ENCODE measurements at regions not wholly inside any gene's neighbourhood (a gene's known extent, or its start where the extent isn't known, plus 50 kb on each side); places are given as distances from the start of the nearest gene placed in this dataset.

DNA sequence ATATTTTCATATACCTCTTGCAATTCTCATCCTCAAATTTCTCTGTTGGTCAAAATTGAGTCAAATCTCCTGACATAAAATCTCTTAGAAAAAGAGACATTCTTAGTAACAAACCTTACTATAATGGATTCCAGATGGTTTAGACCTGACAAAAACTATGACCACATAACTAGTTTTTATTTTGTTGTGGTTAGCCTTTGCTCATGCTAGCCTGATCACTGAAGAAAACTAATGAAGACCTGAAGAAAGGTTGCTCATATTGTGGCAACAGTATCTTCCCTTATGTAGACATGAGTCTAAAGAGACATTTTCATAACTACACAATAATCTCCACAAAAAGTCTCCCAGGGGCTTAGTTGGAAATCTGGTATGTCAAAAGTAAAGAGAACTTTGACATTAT lies 274.1 kb upstream of the TMEM161B start:
- Histone ChIP-seq H3K9ac (no peak overlapping the region), H3K36me3 (ENCODE audit: control insufficient read depth, insufficient read depth, low read length) (no peaks in the 10 kb centered on the region), H3K4me1 (no peaks in the 10 kb centered on the region), H3K4me3 (ENCODE audit: low read depth, low read length) (no peak overlapping the region), H3K27ac (no peak overlapping the region), H2AFZ (no peak overlapping the region), H3K27me3 (ENCODE audit: control insufficient read depth, insufficient read depth, low read length) (no peaks in the 10 kb centered on the region), H3K9me3 (ENCODE audit: control insufficient read depth, low read length) (no peaks in the 10 kb centered on the region), H3K4me2 (ENCODE audit: low read length) (no peak overlapping the region), H3K79me2 (no peaks in the 10 kb centered on the region)
- TF ChIP-seq, protein P1, sequence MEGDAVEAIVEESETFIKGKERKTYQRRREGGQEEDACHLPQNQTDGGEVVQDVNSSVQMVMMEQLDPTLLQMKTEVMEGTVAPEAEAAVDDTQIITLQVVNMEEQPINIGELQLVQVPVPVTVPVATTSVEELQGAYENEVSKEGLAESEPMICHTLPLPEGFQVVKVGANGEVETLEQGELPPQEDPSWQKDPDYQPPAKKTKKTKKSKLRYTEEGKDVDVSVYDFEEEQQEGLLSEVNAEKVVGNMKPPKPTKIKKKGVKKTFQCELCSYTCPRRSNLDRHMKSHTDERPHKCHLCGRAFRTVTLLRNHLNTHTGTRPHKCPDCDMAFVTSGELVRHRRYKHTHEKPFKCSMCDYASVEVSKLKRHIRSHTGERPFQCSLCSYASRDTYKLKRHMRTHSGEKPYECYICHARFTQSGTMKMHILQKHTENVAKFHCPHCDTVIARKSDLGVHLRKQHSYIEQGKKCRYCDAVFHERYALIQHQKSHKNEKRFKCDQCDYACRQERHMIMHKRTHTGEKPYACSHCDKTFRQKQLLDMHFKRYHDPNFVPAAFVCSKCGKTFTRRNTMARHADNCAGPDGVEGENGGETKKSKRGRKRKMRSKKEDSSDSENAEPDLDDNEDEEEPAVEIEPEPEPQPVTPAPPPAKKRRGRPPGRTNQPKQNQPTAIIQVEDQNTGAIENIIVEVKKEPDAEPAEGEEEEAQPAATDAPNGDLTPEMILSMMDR (IDR thresholded peaks at IDR 0.05): no peak

DNA sequence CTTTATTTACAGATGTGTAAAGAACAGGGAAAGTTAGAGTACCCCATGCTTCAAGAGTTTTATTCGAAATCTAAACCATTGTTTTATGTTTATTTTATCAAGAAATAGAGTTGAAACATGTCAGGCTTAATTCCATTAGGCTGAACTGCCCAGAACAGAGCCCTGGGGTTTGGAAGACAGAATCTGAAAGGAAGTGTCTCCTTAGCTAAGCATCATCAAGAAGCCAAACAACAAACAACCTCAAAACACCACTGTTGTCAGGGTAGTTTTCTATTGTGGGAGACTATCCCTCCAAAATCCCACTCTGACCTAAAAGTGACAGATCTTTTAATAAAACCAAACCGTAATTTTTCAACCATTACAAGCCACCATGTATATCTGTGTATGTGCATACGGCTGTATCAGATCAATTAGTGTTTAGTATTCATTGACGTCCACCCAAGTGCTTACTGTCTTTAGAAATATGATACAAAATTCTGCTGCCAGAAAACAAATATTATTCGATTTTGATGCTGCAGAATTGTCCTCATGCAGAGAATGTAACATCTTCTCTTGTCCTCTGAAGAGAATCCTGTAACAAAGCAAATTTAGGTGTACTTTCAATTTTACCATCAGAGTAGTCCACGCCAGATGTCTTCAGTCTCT lies 271.9 kb upstream of the TMEM161B start:
- Histone ChIP-seq H3K27me3 (ENCODE audit: control insufficient read depth, insufficient read depth, low read length) (no peaks in the 10 kb centered on the region), H3K4me2 (ENCODE audit: low read length) (no peak overlapping the region), H3K36me3 (ENCODE audit: control insufficient read depth, insufficient read depth, low read length) (no peaks in the 10 kb centered on the region), H3K27ac (no peak overlapping the region), H2AFZ (no peak overlapping the region), H3K9me3 (ENCODE audit: control insufficient read depth, low read length) (no peaks in the 10 kb centered on the region), H3K4me1 (no peaks in the 10 kb centered on the region), H3K79me2 (no peaks in the 10 kb centered on the region), H3K9ac (no peak overlapping the region), H3K4me3 (ENCODE audit: low read depth, low read length) (no peak overlapping the region)
- TF ChIP-seq, protein P1 (IDR thresholded peaks at IDR 0.05): no peak

DNA sequence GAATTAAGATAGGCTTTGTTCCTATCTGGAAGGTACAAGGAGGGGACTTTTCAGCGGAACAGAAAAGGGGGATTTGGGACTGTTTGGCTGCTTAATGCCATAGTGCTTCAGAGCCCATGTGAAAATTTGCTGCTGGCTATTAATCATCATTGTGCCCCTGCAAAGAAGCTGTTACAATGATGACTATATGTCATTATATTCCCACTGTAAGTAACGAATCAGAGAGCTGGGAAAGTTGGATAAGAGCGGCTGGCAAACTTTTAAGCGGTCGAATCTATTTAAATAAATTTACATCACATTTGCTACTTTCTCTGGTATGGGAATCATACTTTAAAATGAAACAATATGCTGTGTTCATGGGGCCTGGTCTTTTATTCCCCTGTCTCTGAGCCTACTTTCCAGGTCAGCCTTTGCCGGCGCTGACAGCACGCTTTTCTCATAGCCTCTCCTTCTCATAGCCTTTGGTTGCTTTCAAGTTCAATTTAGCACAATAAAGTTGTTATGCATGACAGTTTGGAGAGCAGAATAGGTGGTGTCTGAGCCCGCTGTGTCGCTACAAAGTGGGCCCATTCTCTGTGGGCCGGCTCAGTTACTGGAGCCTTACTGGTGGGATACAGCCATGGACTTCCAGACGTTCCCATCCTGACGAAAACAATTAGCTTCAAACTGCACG lies 271.2 kb upstream of the TMEM161B start:
- no peaks in the 10 kb centered on the region for H3K36me3 ChIP-seq (ENCODE audit: control insufficient read depth, insufficient read depth, low read length)
- no peak overlapping the region for H2AFZ ChIP-seq
- no peak overlapping the region for H3K9ac ChIP-seq
- H3K27me3 ChIP-seq (ENCODE audit: control insufficient read depth, insufficient read depth, low read length): no peaks in the 10 kb centered on the region
- H3K4me1 ChIP-seq: no peaks in the 10 kb centered on the region
- no peak overlapping the region for H3K4me2 ChIP-seq (ENCODE audit: low read length)
- no peak overlapping the region for H3K4me3 ChIP-seq (ENCODE audit: low read depth, low read length)
- TF ChIP-seq, protein P1 (IDR thresholded peaks at IDR 0.05): no peak
- no peaks in the 10 kb centered on the region for H3K79me2 ChIP-seq
- no peaks in the 10 kb centered on the region for H3K9me3 ChIP-seq (ENCODE audit: control insufficient read depth, low read length)
- no peak overlapping the region for H3K27ac ChIP-seq

DNA sequence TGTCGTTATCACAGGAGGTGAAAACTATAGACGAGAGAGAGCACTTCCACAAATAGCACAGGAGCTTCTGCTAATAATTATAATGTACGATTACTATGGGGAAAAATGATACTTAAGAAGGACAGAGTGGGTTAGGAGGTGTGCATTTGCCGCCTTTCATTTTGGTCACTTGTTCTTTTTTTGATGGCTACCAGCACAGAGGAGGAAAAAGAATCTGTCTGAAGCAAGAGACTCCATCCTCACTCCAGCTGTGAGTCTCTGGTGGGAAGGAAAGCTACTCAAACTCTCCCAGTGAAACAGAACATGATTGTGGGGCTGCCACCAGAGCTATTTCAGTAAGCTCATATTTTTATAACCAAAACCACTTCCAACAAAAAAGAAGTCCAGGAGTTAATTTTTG lies 270.4 kb upstream of the TMEM161B start:
- H3K9me3 ChIP-seq (ENCODE audit: control insufficient read depth, low read length): no peaks in the 10 kb centered on the region
- H3K4me1 ChIP-seq: no peaks in the 10 kb centered on the region

More for the DNA sequence above, 270.4 kb upstream of the TMEM161B start:
- no peaks in the 10 kb centered on the region for H3K79me2 ChIP-seq
- no peak overlapping the region for H3K27ac ChIP-seq
- H3K36me3 ChIP-seq (ENCODE audit: control insufficient read depth, insufficient read depth, low read length): no peaks in the 10 kb centered on the region
- no peaks in the 10 kb centered on the region for H3K27me3 ChIP-seq (ENCODE audit: control insufficient read depth, insufficient read depth, low read length)
- H3K4me2 ChIP-seq (ENCODE audit: low read length): no peak overlapping the region
- H2AFZ ChIP-seq: no peak overlapping the region
- no peak overlapping the region for H3K4me3 ChIP-seq (ENCODE audit: low read depth, low read length)
- TF ChIP-seq, protein P1 (IDR thresholded peaks at IDR 0.05): no peak
- no peak overlapping the region for H3K9ac ChIP-seq

Measured in parathyroid adenoma (tissue), 2 donors.